Uterus (tissue), 2 donors: ENCODE measurements at regions not wholly inside any gene's neighbourhood (a gene's known extent, or its start where the extent isn't known, plus 50 kb on each side); places are given as distances from the start of the nearest gene placed in this dataset.

Source experiments
- CTCF ChIP-seq, 4 experiments: fragments of 200-600 bp in 2 of 4; fragments of 450-650 bp in 2 of 4; sonication (generic) in 2 of 4; IDR thresholded peaks; one replicate each; pipeline ENCODE4 v1.5.1; 2016 to 2019; ENCODE audit warnings: antibody characterized with exemption in 4 of 4, mild to moderate bottlenecking in 2 of 4, moderate library complexity in 1 of 4
- POLR2A ChIP-seq, 2 donors: fragments of 450-650 bp; IDR thresholded peaks; one replicate each; pipeline ENCODE4 v1.6.1; 2016; ENCODE audit warnings: antibody characterized with exemption in 2 of 2, mild to moderate bottlenecking in 1 of 2, moderate library complexity in 1 of 2

GRCh38 chr18:41128126-41128525, 826.9 kb upstream of the PIK3C3 start:
- TF ChIP-seq CTCF (IDR thresholded peaks at IDR 0.05): no peak
- TF ChIP-seq POLR2A (IDR thresholded peaks at IDR 0.05): no peak
